Erythroblast (primary cell): ENCODE measurements at regions not wholly inside any gene's neighbourhood (a gene's known extent, or its start where the extent isn't known, plus 50 kb on each side); places are given as distances from the start of the nearest gene placed in this dataset.

ENCODE experiments used
- GATA1 ChIP-seq: IDR thresholded peaks from 2 replicates; pipeline ENCODE4 v1.6.1; 2011; ENCODE audit warnings: low read depth, mild to moderate bottlenecking, control low read depth, low read length, moderate library complexity
- POLR2A ChIP-seq: IDR thresholded peaks from 2 replicates; pipeline ENCODE4 v1.6.1; 2011; ENCODE audit warnings: mild to moderate bottlenecking, low read length

GRCh38 chr10:3525832-3526449 is 259.1 kb downstream of the KLF6 start:
- TF ChIP-seq POLR2A (no peak), GATA1 (no peak)
